GM12873 (cell line): ENCODE measurements at regions not wholly inside any gene's neighbourhood (a gene's known extent, or its start where the extent isn't known, plus 50 kb on each side); places are given as distances from the start of the nearest gene placed in this dataset.

Experiments
- TF ChIP-seq, protein P1 (sequence below): IDR thresholded peaks from 2 replicates; pipeline ENCODE4 v1.5.1; 2012; ENCODE audit warnings: low read depth, mild to moderate bottlenecking, moderate library complexity, low read length, control low read depth; ENCODE audit not compliant: insufficient read depth; ENCODE audit errors: missing control alignments

DNA sequence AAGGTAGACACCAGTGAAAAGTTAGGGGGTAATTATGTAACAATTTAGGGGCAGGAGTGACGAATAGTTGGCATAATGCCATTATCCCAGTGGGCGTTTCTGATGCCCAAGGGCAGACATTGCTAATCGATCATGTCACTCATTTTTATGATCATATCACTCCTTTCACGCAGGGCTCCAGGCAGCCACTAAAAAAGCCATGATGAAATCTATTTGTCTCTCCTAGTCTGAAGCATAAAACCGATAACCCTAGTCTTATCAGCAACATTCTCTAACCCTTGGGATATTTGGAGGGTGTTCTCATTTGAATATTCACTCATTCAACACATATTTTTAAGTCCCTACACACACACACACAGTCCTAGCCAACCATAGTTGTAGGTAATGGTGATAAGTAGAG lies 114.9 kb downstream of the NMUR2 start:
- TF ChIP-seq, protein P1, sequence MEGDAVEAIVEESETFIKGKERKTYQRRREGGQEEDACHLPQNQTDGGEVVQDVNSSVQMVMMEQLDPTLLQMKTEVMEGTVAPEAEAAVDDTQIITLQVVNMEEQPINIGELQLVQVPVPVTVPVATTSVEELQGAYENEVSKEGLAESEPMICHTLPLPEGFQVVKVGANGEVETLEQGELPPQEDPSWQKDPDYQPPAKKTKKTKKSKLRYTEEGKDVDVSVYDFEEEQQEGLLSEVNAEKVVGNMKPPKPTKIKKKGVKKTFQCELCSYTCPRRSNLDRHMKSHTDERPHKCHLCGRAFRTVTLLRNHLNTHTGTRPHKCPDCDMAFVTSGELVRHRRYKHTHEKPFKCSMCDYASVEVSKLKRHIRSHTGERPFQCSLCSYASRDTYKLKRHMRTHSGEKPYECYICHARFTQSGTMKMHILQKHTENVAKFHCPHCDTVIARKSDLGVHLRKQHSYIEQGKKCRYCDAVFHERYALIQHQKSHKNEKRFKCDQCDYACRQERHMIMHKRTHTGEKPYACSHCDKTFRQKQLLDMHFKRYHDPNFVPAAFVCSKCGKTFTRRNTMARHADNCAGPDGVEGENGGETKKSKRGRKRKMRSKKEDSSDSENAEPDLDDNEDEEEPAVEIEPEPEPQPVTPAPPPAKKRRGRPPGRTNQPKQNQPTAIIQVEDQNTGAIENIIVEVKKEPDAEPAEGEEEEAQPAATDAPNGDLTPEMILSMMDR: no peak

DNA sequence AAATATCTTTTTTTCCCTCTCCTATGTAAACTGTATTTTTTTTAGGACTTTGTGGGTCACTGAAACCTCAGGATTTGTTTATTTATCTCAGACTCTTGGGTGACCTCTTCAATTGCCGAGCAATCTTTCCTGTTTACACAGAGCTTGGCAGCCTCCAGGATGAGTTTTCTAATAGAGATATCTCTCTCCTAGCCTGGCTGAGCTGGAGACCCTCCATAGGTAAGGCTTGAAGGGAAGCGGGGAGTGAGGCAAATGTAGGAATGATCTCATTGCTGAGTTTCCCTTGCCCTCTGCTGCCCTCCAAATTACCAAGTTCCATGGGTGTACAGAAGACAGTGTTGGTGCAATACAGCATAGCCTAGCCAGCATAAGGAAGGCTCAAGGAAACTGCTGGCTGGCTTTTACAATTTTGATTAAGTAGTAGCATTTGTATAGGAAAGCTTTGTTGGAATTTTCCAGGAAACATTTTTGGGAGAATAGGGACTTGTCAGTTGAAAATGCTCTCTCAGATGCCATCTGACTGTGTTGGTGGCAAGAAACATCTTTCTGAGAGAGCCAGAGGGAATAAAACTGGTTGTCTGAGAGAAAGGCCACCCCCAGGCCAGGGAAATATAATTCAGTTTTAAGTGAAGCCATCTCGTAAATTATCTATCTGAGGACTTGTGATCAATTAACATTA lies 116.0 kb downstream of the NMUR2 start:
- TF ChIP-seq, protein P1: no peak

DNA sequence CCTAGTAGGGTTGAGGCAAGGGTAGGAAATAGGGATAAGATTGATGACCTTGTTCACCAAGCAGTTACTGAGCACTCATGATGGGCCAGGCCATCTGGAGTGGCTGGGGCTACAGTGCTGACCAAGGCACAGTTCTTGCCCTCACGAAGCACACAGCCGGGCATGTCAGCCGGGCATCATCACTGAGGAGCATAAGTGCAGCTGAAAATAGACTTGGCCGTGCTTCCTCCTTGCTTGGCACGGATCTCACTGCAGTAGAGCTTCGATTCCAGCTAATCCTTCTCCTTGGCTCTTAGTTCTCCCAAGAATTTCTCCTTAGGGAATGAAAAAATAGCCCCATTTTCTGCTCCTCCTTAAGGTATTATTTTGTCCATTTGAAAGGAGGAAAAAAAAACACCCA lies 116.6 kb downstream of the NMUR2 start:
- TF ChIP-seq, protein P1: no peak

DNA sequence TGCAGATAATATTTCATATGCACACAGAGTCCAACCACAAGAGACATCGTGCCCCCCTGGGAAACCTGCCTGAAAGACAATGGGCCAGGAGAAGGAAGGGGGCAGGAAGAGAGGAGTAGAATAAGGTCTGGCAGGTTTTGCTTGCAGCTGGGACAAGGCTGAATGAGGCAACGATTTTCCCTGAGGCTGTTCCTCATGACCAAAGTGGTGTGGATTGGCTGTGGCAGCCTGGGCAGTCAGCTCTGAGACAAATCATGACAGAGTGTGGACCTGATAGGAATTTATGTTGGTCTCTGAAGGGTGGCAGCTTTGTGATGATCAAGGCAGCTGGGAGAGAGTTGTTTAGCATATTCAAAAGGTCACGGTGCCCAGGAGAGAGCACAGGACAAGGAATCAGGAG lies 119.3 kb downstream of the NMUR2 start:
- TF ChIP-seq, protein P1: no peak

DNA sequence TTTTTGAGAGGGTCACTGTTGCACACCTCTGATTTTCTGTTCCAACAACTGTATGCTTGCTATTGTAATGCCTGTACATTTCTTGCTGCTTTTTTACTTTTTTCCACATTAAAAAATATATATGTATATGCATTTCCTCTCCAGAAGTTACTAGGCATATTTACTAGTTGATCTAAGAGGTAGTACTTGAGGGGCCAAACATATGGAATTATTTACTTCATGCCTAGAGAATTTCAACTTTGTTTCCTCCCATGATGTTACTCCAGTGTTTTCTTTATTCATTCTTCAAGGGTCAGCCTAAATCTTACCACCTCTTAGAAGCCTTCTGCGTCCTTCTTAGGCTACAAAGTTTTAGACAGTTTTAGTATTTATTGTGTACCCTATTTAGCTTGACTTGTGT lies 122.7 kb downstream of the NMUR2 start:
- TF ChIP-seq, protein P1: no peak

DNA sequence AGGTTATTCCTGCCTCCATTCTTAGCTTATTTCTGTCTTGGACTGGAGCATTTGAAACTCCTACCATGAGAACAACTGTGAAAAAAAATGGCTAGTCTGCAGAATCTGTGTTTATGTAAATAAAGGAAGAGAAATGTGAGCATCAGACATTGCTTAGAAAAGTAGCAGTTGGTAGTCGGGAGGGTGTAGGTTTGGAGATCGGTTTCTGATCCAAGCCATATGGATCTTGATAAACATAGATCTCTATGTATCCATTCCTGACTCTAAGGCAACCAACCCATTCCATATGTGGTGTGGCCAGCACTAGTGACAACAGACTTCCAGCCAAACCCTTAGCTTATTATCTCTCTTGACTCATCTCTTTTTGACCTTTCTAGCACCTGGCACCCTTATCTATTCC lies 127.1 kb downstream of the NMUR2 start:
- TF ChIP-seq, protein P1: no peak

DNA sequence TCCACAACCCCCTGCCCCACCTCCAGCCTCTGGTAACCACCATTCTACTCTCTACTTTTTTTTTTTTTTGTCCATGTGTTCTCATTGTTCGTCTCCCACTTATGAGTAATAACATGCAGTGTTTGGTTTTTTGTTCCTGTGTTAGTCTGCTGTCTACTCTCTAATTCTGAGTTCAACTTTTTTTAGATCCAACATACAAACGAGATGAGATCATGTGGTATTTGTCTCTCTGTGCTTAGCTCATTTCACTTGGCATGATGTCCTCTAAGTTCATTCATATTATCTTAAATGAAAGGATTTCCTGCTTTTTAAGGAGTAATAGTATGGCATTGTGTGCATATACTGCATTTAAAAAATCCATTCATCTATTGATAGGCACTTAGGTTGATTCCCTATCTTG lies 130.9 kb downstream of the NMUR2 start:
- TF ChIP-seq, protein P1: no peak
